Ascending aorta (tissue), 2 donors: ENCODE measurements at regions not wholly inside any gene's neighbourhood (a gene's known extent, or its start where the extent isn't known, plus 50 kb on each side); places are given as distances from the start of the nearest gene placed in this dataset.
"Not testable (repeated sequence)": the region's sequence is repeated elsewhere in the genome, so short reads cannot be mapped to it uniquely, and the experiment has no call there.

Source experiments
- DNase-seq, 2 donors: peaks; one replicate each; pipeline ENCODE4 v3.0.0-alpha.2; 2019; ENCODE audit warnings: low spot score in 2 of 2
- H3K27ac ChIP-seq, 2 donors: fragments of 200-600 bp; sonication (generic); one replicate each; pipeline ENCODE4 v1.5.1; 2016 to 2017; ENCODE audit warnings: mild to moderate bottlenecking in 1 of 2
- H3K27me3 ChIP-seq: fragments of 200-600 bp; sonication (generic); one replicate; pipeline ENCODE4 v1.5.1; 2017
- H3K36me3 ChIP-seq, 2 donors: fragments of 200-600 bp; sonication (generic); one replicate each; pipeline ENCODE4 v1.5.1; 2016
- H3K4me1 ChIP-seq, 2 donors: fragments of 200-600 bp; sonication (generic); one replicate each; pipeline ENCODE4 v1.5.1; 2016 to 2017; ENCODE audit warnings: mild to moderate bottlenecking in 1 of 2
- H3K4me3 ChIP-seq, 2 donors: fragments of 200-600 bp; sonication (generic); one replicate each; pipeline ENCODE4 v1.5.1; 2016 to 2017; ENCODE audit warnings: mild to moderate bottlenecking in 1 of 2
- H3K9me3 ChIP-seq, 2 donors: fragments of 200-600 bp; sonication (generic); one replicate each; pipeline ENCODE4 v1.5.1; 2016
- intact Hi-C: fragments of 100-400 bp; cut with DNase I; formaldehyde crosslinking; loops from one replicate; pipeline ENCODE4 v1.15.1; 2023
- TF ChIP-seq, protein P1 (sequence below), 3 experiments: fragments of 200-600 bp in 2 of 3; fragments of 450-650 bp in 1 of 3; sonication (generic) in 2 of 3; IDR thresholded peaks; one replicate each; pipeline ENCODE4 v1.5.1; 2016 to 2019; ENCODE audit warnings: antibody characterized with exemption in 3 of 3, mild to moderate bottlenecking in 1 of 3, moderate library complexity in 1 of 3

DNA sequence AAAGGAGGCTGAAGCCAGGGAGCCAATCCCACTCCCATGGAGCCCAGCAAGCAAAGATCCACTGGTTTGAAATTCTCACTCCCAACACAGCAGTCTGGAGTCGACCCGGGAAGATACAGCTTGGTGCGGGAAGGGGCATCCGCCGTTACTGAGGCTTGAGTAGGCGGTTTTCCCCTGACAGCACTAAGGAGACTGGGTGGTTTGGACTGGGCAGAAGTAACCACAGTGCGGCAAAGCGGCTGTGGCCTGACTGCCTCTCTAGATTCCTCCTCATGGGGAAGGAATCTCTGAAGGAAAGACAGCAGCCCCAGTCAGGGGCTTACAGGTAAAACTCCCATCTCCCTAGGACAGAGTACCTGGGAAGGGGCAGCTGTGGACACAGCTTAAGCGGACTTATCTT, 261.6 kb upstream of the KYNU start:
- no peak for DNase-seq
- H3K27ac ChIP-seq: no peak overlapping the region
- TF ChIP-seq, protein P1, sequence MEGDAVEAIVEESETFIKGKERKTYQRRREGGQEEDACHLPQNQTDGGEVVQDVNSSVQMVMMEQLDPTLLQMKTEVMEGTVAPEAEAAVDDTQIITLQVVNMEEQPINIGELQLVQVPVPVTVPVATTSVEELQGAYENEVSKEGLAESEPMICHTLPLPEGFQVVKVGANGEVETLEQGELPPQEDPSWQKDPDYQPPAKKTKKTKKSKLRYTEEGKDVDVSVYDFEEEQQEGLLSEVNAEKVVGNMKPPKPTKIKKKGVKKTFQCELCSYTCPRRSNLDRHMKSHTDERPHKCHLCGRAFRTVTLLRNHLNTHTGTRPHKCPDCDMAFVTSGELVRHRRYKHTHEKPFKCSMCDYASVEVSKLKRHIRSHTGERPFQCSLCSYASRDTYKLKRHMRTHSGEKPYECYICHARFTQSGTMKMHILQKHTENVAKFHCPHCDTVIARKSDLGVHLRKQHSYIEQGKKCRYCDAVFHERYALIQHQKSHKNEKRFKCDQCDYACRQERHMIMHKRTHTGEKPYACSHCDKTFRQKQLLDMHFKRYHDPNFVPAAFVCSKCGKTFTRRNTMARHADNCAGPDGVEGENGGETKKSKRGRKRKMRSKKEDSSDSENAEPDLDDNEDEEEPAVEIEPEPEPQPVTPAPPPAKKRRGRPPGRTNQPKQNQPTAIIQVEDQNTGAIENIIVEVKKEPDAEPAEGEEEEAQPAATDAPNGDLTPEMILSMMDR (IDR thresholded peaks at IDR 0.05): no peak
- H3K9me3 ChIP-seq: no peaks in the 10 kb centered on the region
- H3K4me3 ChIP-seq: no peak overlapping the region
- intact Hi-C loops: no loop called here
- H3K36me3 ChIP-seq: no peaks in the 10 kb centered on the region
- no peaks in the 10 kb centered on the region for H3K4me1 ChIP-seq
- H3K27me3 ChIP-seq: no peaks in the 10 kb centered on the region

- intact Hi-C loops, DNase-seq, H3K27ac ChIP-seq, H3K4me3 ChIP-seq, H3K4me1 ChIP-seq, H3K27me3 ChIP-seq, H3K9me3 ChIP-seq, H3K36me3 ChIP-seq: not testable (repeated sequence)
Observed at GRCh38 chr2:142613193-142613592, 264.3 kb upstream of the KYNU start.

GRCh38 chr2:142605421-142605820, 272.0 kb upstream of the KYNU start:
- no peak overlapping the region for H3K27ac ChIP-seq
- H3K9me3 ChIP-seq: no peaks in the 10 kb centered on the region
- no peak for DNase-seq
- TF ChIP-seq, protein P1 (IDR thresholded peaks at IDR 0.05): no peak
- H3K27me3 ChIP-seq: no peaks in the 10 kb centered on the region
- H3K4me3 ChIP-seq: no peak overlapping the region
- H3K36me3 ChIP-seq: no peaks in the 10 kb centered on the region
- intact Hi-C loops: no loop called here
- H3K4me1 ChIP-seq: no peaks in the 10 kb centered on the region

- Histone ChIP-seq H3K4me3 (no peak overlapping the region), H3K27me3 (no peaks in the 10 kb centered on the region), H3K4me1 (no peaks in the 10 kb centered on the region), H3K27ac (no peak overlapping the region), H3K9me3 (no peaks in the 10 kb centered on the region), H3K36me3 (no peaks in the 10 kb centered on the region)
- intact Hi-C loops: no loop called here
- no peak for DNase-seq
- TF ChIP-seq, protein P1 (IDR thresholded peaks at IDR 0.05): no peak
Observed at GRCh38 chr2:142603759-142604158, 273.7 kb upstream of the KYNU start.

DNA sequence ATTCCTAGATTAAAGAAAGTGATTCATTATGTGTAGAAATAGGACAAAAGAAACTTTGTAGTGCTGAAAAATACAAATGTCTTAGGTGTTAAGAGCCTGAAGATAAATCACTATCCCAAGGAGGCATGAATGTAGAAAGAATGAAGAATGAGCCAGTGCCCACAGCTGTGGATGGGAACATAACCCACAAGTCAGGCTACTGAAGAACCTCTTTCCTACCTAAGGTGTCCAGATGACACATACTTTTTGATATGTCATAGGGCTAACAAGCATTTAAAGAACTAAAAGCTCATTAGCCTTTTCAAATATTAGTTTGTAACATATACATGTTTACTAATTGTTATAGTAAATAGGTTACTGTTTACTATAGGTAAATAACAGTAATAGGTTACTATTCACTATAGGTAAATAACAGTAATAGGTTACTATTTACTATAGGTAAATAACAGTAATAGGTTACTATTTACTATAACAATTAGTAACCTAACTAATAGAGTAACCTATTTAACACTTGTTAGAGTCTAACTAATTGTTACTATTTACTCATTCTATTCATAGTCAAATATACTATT, 275.0 kb upstream of the KYNU start:
- Histone ChIP-seq H3K27me3 (no peaks in the 10 kb centered on the region), H3K4me1 (no peaks in the 10 kb centered on the region), H3K27ac (no peak overlapping the region), H3K36me3 (no peaks in the 10 kb centered on the region), H3K9me3 (no peaks in the 10 kb centered on the region), H3K4me3 (no peak overlapping the region)
- intact Hi-C loops: no loop called here
- no peak for DNase-seq
- TF ChIP-seq, protein P1 (IDR thresholded peaks at IDR 0.05): no peak

DNA sequence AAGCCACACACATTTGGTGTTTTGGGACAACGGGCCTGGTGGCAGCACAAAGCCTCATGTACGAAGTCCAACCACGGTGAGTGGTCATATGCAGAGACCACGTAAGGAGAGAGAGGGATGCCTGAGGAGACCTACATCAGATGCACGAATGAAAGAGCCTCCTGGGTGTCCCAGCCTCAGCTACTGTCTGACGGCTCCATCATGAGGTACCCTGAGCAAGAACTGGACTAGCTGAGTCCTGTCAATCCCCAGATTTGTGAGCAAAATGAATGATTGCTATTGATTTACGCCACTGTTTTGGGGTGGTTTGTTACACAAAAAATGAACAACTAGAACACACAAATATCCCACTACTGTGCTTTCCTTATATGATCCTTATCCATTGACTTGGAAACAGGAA, 275.7 kb upstream of the KYNU start:
- TF ChIP-seq, protein P1 (IDR thresholded peaks at IDR 0.05): no peak

More for the DNA sequence above, 275.7 kb upstream of the KYNU start:
- Histone ChIP-seq H3K4me3 (no peak overlapping the region), H3K36me3 (no peaks in the 10 kb centered on the region), H3K27me3 (no peaks in the 10 kb centered on the region), H3K4me1 (no peaks in the 10 kb centered on the region), H3K9me3 (no peaks in the 10 kb centered on the region), H3K27ac (no peak overlapping the region)
- no peak for DNase-seq
- intact Hi-C loops: no loop called here
